ENCODE measurements at regions not wholly inside any gene's neighbourhood (a gene's known extent, or its start where the extent isn't known, plus 50 kb on each side); places are given as distances from the start of the nearest gene placed in this dataset.
A peak's percentile ranks its signal among the peaks of the same experiment; 100 is the strongest.

GRCh38 chr10:84693006-84693405 is 364.6 kb downstream of the CCSER2 start:
- DNase-seq: no peak
- Mint-ChIP-seq H3K4me3 (no peak overlapping the region), H3K27ac (no peak overlapping the region), H3K9me3 (no peaks in the 10 kb centered on the region), H3K4me1 (peaks cover 9% of the 10 kb centered on the region), H3K27me3 (ENCODE audit: low read depth, poor library complexity) (peaks cover 2% of the 10 kb centered on the region), H3K36me3 (ENCODE audit: low read depth) (no peaks in the 10 kb centered on the region)
- no peak for TF ChIP-seq CTCF (IDR thresholded peaks at IDR 0.05)

- Mint-ChIP-seq H3K9me3 (no peaks in the 10 kb centered on the region), H3K36me3 (ENCODE audit: low read depth) (no peaks in the 10 kb centered on the region), H3K4me1 (peaks cover 9% of the 10 kb centered on the region), H3K4me3 (no peak overlapping the region), H3K27me3 (ENCODE audit: low read depth, poor library complexity) (peaks cover 12% of the 10 kb centered on the region), H3K27ac (no peak overlapping the region)
- no peak for TF ChIP-seq CTCF (IDR thresholded peaks at IDR 0.05)
- DNase-seq: no peak
Observed at GRCh38 chr10:84695902-84696301, 367.5 kb downstream of the CCSER2 start.

GRCh38 chr10:84696610-84697009 is 368.2 kb downstream of the CCSER2 start:
- Mint-ChIP-seq H3K9me3 (no peaks in the 10 kb centered on the region), H3K27me3 (ENCODE audit: low read depth, poor library complexity) (peaks cover 15% of the 10 kb centered on the region), H3K27ac (peak overlapping the region; percentile 36), H3K4me3 (no peak overlapping the region), H3K36me3 (ENCODE audit: low read depth) (no peaks in the 10 kb centered on the region), H3K4me1 (peaks cover 9% of the 10 kb centered on the region)
- TF ChIP-seq CTCF (IDR thresholded peaks at IDR 0.05): no peak
- no peak for DNase-seq

GRCh38 chr10:84698989-84699388 is 370.6 kb downstream of the CCSER2 start:
- Mint-ChIP-seq H3K27me3 (ENCODE audit: low read depth, poor library complexity) (peaks cover 15% of the 10 kb centered on the region), H3K4me3 (no peak overlapping the region), H3K9me3 (no peaks in the 10 kb centered on the region), H3K27ac (no peak overlapping the region), H3K4me1 (peaks cover 9% of the 10 kb centered on the region), H3K36me3 (ENCODE audit: low read depth) (no peaks in the 10 kb centered on the region)
- no peak for TF ChIP-seq CTCF (IDR thresholded peaks at IDR 0.05)
- no peak for DNase-seq

- Mint-ChIP-seq H3K27me3 (ENCODE audit: low read depth, poor library complexity) (peaks cover 15% of the 10 kb centered on the region), H3K36me3 (ENCODE audit: low read depth) (no peaks in the 10 kb centered on the region), H3K4me1 (peaks cover 9% of the 10 kb centered on the region), H3K4me3 (no peak overlapping the region), H3K9me3 (no peaks in the 10 kb centered on the region), H3K27ac (no peak overlapping the region)
- DNase-seq: no peak
- TF ChIP-seq CTCF (IDR thresholded peaks at IDR 0.05): no peak
Observed at GRCh38 chr10:84700668-84701369, 372.4 kb downstream of the CCSER2 start.

GRCh38 chr10:84701370-84701720 is 373.0 kb downstream of the CCSER2 start:
- H3K36me3 Mint-ChIP-seq (ENCODE audit: low read depth): no peaks in the 10 kb centered on the region
- no peak overlapping the region for H3K27ac Mint-ChIP-seq
- TF ChIP-seq CTCF (IDR thresholded peaks at IDR 0.05): no peak
- peaks cover 15% of the 10 kb centered on the region for H3K27me3 Mint-ChIP-seq (ENCODE audit: low read depth, poor library complexity)
- H3K9me3 Mint-ChIP-seq: no peaks in the 10 kb centered on the region
- H3K4me3 Mint-ChIP-seq: no peak overlapping the region
- H3K4me1 Mint-ChIP-seq: peaks cover 5% of the 10 kb centered on the region
- no peak for DNase-seq
